HG02840 (cell line): ENCODE measurements at regions not wholly inside any gene's neighbourhood (a gene's known extent, or its start where the extent isn't known, plus 50 kb on each side); places are given as distances from the start of the nearest gene placed in this dataset.
"Not testable (repeated sequence)": the region's sequence is repeated elsewhere in the genome, so short reads cannot be mapped to it uniquely, and the experiment has no call there.

Experiments used
- ATAC-seq: cut with Tn5 transposase; IDR thresholded peaks from one replicate; pipeline ENCODE4 v1.9.1; 2021; ENCODE audit warnings: mild to moderate bottlenecking, moderate library complexity, moderate number of reproducible peaks; ENCODE audit not compliant: unreplicated experiment, low FRiP score

DNA sequence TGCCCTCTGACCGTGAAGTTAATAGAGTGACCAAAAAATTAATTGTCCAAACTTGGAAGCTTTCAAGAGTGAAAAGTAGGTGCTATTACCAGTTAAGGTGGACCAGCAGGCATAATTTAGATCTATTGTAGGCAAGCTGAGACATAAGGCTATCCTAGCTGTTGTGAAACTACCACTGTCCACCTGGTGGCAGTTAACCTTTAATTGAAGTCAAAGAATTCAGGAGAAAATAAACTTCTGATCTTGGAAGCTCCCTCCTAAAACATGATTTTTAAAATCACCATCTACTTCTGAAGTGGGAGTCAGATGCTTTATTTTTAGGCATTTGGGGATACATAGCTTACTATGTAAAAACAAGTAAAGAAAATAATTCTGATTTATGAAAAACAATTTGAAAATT lies 636.3 kb upstream of the HTR2C start:
- ATAC-seq = no peak

DNA sequence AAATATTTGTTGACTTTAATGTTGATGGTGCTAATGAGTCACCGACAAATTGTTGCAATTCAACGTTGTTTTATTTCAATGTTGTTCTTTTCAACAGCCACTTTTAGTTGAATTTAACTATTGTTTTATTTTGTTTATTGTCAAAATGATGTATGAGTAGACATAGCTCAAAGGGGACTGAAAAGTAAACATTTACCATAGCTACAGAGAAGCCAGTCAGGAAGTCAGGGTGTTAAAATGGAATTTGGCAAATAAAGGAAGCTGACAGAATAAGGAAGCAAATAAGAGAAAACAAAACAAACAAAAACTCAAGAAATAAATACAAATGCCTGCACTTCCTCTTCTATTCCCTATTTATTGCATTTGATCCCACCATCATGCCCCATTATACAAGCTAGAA lies 648.4 kb upstream of the HTR2C start:
- ATAC-seq = no peak

DNA sequence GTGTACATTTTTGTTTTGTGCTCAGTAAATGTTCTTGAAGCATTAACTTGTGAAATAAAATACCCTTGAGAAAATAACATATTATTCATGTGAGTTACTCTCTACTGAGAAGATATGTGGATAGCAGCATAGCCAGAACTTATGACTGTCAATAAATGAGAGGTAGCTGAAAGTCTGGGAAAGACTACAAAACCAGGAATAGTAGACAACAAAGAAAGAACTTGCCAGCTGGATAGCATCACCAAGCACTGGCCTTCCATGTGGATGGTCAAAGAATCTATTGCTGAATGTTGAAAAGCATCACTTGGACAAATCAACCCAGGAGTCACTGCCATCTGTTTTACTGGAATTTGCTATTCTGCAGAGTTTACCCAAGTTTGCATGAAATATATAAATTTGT lies 650.0 kb upstream of the HTR2C start:
- no peak for ATAC-seq

DNA sequence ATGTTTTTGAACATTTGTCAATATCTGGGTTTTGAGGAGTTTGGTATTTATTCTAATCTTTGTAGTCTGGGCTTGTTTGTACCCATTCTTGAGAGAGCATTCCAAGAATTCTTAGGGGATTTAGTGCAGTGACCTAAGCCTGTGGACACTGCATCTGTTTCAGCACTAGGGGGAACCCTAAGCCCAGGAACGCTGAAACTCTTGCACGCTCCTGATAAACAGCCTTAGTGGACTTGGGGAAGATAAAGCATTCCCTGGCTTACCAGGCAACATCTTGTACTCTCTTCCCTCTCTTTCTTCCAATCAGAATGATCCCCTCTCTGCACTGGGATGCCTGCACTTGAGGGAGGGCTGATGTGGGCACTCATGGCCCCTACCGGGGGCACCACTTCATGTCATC lies 654.9 kb upstream of the HTR2C start:
- no peak for ATAC-seq

DNA sequence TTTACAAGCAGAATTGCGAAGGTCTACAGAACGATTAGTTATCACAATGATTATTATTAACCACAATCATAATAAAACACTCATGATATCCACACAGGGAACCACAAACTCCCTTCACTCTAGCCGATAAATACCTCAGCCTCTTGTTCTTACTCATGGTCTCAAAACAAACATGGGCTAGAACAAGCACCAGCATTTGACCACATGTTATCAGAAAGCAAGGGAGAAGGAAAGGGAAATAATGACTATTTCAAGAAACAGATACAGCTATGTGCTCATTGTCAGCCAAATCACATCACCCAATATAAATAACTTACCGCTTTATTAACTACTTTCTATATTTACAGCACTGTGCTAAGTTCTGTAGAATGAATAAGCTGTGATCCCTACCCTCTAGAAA lies 663.2 kb upstream of the HTR2C start:
- no peak for ATAC-seq

DNA sequence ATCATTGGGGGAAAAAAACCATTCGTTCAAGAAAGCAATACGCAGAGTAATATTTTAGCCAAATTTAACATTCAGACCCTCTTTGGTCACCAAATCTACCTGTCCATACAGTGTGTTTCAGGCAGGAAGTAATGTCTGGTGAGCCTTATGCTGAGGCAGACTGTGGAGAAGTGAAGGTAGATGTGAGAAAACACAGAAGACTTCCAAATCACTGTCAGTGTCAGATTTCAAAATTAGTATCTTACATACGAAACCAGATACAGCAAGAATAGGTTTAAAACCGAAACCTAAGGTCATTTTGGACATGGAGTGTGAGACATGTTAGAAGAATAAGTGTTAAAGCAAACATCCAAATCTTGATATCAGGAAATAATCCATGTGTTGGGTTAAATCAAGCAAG lies 664.5 kb upstream of the HTR2C start:
- ATAC-seq = no peak

DNA sequence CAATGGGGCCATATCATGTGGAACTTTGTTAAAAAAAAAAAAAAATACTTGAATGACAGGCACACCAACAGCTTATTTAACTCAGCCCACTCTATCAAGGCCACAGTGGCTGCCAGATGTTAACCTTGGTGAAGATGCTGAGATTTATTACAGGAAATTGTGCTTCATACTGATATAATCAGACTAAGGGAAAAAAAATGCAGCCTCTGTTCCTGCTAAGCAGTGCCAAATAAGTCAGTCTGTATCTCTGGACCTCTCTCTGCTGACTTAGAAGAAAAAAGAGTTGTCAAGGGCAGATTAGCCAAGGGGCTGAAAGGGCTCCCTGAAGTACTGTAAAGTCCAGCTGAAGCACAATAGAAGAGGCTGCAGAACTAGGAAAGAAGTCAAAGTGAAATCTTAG lies 677.7 kb upstream of the HTR2C start:
- ATAC-seq = no peak

DNA sequence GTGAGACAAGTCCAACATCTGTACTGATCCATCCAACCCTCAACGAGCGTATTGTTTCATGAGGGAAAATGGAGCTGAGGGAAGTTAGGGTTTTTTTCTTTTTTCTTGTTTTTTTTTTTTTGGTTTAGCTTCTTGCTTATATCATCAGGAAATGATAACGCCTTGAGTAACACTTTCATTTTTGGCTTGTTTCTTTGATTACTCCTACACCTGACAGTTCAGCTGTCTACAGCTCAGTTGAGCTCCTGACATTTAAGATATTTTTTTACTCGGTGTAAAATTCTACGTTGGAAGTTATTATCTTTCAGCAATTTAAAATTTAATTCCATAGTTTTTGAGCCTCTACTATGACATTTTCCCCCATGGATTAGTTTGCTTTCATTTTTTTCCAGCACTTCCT lies 691.0 kb upstream of the HTR2C start:
- ATAC-seq = no peak

DNA sequence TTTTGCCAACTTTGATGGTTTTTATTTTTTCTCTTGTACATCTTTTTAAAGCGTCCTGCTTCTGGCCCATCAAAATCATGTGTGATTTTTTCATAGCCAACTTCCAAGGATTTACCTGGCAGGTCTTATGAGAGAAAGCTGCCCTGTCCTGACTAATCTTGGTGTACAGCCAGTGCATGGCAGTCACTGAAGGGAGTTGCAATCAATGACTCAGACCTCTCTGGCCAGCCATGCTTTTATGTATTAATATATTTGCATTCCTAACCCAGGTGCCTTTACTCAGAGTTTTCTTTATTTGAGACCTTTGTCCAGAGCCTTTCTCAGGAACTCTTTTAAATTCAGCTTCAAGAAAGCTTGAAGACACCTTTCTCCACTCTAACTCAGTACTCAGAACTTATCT lies 691.5 kb upstream of the HTR2C start:
- no peak for ATAC-seq

DNA sequence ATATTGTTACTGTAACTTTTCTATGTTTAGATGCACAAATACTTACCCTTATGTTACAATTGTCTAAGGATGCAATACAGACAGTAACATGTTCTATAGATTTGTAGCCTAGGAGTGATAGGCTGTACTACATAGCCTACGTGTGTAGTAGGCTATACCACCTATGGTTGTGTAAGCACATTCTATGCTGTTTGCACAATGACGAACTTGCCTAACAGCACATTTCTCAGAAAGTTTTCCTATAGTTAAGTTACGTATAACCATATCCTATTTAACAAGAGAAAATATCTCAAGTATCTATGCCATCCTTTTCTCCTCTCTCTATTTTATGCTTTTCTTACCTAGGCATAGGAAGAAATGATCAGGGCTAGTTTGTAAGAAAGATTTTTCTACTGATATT lies 710.8 kb upstream of the HTR2C start:
- ATAC-seq = no peak

DNA sequence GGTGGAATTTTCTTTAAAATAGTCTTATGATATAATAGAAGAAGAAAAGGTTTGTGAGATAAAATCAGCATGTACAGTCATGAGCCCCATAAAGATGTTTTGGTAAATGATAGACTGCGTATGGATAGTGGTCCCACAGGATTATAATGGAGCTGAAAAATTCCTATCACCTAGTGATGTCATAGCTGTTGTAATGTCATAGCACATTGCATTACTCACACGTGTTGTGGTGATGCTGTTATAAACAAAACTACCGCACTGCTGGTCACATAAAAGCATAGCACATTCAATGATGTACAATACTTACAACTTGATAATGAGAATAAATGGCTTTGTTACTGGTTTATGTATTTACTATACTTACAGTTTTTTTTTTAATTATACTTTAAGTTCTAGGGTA lies 715.2 kb upstream of the HTR2C start:
- no peak for ATAC-seq

DNA sequence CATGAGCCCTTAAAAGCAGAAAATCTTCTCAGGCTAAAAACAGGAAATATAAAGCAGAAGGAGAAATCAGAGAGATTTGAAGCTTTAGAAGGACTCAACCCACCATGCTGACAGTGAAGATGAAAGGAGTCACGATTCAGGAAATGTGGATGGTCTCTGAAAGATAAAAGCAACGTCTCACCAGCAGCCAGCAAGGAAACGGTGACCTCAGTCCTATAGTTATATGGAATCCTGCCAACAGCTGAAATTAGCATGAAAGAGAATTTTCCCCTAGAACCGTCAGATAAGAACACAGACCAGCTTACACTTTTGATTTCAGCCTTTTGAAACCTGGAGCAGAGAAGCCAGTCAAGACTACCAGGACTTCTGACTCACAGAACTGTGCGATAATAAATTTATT lies 715.7 kb upstream of the HTR2C start:
- no peak for ATAC-seq

DNA sequence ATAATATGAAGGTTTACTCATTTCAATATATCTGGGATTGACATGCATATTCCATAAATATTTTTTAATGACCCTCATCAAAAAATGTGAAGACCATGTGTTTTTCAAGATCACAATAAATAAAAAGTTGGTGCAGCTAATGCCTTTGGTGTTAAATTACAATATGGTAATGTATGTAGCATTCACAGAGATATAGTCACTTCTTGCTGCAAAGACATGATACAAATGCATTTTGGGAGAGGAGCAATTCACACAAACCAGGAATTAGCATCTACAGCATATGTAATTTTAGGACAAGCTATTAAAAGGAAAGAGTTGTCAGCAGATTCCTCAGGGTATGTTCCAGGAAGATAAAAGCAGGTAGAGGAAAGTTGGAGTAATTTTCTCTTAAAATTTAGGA lies 734.5 kb upstream of the HTR2C start:
- ATAC-seq = no peak

DNA sequence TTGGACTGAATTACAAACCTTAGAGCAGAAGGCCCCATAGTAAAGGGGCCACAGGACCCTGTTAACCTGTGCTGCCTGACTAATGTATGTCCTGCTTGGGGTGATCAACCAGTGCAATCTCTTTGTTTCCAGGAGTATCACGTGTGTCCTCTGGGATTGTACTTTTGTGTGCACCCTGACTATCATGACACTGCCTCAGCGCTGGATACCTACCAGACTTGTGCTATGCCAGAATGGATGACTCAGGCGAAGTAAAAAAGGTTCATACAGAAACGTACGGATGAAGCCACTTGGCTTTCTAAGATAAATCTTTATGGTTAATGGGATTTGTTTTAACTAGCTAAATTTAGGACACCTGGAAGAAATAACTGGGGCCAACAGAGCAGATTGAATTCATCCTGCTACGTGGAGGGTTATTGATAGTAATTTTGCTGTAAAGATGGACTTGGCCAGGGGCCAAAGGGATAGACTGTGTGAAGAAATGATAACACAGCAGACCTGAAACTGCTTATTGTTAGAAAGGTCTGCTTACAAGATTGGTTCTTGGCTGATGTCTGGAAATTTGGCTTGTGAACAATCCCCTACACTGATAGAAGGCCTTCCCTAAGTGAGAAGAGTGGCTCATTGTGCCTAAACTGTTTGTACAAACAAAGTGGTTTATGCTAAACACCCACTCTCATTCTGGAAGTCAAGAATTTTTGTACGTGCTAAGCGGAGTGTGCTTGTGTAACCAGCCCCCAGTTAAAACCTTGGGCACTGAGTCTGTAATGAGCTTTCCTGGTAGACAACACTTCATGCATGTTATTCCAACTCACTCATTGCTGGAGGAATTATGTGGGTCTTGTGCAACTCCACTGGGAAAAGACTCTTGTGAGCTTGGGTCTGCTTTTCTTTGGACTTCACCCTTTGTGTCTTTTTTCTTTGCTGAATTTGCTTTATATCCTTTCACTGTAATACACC lies 750.5 kb upstream of the HTR2C start:
- no peak for ATAC-seq

DNA sequence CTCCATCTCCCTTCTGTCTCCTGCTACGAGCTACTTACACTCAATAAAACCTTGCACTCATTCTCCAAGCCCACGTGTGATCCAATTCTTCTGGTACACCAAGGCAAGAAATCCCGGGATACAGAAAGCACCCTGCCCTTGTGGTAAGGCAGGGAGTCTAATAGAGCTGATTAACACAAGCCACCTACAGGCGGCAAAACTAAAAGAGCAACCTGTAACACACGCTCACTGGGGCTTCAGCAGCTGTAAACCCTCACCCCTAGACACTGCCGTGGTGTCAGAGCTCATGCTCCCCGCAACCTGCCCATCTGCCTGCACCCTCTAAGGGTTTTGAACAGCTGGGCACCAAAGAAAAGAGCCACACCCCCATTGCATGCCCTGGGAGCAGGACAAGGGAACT lies 755.4 kb upstream of the HTR2C start:
- no peak for ATAC-seq

DNA sequence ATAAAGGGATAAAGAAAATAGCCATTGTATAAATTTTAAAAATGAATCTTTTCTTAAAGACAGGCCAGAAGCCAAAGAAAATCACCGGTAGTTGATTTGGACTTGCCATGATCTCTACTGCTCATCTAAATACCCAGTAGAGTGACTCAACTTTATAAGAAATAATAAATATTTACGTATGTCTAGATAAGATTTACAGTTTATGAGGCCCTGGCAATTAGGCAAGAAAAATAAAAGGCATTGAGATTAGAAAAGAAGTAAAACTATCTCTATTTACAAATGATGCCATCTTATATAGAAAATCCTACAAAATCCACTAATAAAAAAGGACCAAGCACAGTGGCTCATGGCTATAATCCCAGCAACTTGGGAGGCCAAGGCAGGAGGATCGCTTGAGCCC lies 765.5 kb upstream of the HTR2C start:
- ATAC-seq = no peak

DNA sequence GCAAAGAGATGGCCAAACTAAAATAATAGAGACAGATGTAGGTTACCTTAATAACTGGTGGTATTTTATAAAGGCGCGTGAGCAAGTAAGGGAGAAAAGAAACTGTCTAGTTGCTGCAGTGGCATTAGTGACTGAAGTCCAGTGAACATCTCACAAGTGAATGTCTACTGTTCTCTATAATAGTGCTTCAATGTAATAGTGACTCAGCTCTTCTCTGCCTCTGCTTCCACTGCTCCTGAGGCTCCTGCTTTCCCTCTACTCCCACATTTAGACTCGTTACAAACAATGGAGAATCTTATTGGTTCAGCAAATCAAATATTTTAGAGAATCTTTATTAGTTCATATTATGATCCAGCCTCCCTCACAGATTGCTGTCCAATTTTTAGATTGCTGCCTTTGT lies 779.1 kb upstream of the HTR2C start:
- no peak for ATAC-seq

DNA sequence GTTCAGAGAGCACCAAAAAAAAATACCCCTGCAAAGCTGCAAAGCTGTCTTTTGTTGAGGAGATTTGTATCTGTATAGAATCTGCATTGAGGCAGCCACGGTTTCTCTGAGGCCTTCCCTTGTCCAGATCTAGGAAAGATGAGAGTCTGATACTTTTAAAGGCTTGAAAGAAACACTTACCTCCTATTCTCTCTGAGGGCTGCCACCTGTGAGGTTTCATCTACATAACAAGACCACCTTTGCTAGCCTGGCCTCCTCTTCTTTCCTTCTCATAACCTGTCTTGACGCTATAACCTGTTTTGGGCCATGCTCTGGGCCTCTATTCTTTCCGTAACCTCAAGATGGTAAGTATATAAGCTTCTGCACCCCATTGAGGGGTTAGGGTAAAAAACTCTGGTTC lies 779.6 kb upstream of the HTR2C start:
- no peak for ATAC-seq

DNA sequence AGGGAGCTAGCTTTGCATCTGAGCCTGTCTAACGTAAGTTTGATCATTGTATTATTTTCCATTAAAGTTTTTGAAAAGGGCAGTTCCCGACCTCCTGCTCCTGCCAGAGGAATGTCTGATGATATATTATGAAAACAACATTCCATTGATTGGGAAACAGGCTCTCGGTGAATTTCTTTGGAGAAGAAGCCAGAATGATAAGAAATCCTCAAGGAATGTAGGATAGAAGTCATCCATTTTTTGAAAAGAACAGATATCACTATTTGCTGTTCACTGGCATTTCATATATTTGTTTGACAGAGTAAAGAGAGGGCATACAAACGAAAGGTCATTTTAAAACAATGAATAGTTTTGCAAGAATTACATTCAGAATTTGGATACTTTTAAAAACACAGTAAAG lies 781.0 kb upstream of the HTR2C start:
- no peak for ATAC-seq

DNA sequence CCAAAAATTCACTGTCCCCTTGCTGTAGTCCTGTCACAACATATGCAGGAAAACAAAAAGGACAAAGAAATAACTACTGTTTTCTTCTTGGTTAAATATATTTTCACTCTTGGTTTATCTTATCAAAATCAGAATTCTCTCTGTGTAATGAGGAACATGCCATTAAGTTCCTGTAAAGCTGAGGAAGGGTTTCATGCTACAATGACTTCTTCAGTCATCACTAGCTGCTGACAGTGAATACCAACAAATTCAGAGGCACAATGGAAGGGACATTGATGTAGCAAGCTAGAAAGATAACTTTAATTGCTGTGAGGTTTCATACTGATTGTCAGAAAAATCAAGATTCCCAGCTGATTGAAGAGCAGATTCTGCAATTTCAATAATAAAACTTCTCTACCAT lies 782.9 kb upstream of the HTR2C start:
- ATAC-seq = no peak

DNA sequence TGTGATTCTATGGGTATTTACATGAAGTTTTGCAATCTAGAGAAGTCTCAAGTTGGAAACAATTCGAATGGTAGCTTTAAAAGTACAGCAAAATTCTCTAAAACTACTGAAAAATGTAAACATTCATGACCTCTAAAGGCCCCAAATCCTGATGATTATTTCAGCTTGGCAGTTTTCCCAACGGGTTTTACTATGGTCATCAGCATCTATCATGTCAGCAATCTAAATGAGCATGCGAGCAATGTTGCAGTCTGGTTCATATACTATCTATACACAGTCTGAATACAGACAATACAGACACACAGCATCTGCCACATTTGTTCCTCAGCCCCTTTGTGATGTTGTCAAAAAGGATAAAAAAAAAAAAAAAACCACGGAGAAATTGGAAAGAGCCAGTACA lies 790.3 kb upstream of the HTR2C start:
- no peak for ATAC-seq

DNA sequence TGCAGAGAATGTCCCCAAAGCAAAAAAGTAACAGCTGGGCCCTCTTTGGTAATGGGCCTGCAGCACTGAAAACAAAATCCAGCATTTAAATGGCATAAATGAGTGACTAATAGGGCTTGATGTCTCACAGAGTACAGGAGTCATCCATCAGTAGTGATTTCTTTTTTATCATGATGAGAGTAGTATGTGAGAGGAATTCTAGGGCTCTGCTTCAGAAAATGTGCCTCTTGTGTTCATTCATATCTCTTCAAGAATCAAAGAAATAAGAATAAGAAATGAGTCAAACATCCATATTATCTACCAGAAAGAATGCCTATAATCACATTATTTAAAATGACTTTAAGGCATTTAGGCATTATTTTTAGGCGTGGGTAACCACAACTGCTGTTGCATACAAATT lies 792.9 kb upstream of the HTR2C start:
- ATAC-seq = no peak

DNA sequence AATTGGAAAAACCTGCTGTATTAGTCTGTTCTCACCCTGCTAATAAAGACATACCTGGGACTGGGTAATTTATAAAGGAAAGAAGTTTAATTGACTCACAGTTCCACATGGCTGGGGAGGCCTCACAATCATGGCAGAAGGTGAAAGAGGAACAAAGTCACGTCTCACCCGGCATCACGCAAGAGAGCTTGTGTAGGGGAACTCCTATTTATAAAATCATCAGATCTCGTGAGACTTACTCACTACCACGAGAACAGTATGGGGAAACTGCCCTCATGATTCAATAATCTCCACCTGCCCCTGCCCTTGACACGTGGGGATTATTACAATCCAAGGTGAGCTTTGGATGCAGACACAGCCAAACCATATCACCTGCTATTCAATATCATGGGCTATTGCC lies 799.1 kb upstream of the HTR2C start:
- not testable (repeated sequence) for ATAC-seq
